Omental fat pad (tissue), 3 donors: ENCODE measurements at regions not wholly inside any gene's neighbourhood (a gene's known extent, or its start where the extent isn't known, plus 50 kb on each side); places are given as distances from the start of the nearest gene placed in this dataset.

ENCODE experiments used
- ATAC-seq: fragments of 150-250 bp; one replicate; pipeline ENCODE4 v1.9.1; 2016; ENCODE audit warnings: mild to moderate bottlenecking, moderate library complexity; ENCODE audit not compliant: low FRiP score
- DNase-seq: peaks from one replicate; pipeline ENCODE4 v3.0.0-alpha.2; 2019; ENCODE audit warnings: low spot score
- TF ChIP-seq, protein P1 (sequence below), 3 donors: fragments of 450-650 bp; IDR thresholded peaks; one replicate each; pipeline ENCODE4 v1.5.1; 2016 to 2017; ENCODE audit warnings: antibody characterized with exemption in 3 of 3, mild to moderate bottlenecking in 3 of 3, moderate library complexity in 2 of 3

DNA sequence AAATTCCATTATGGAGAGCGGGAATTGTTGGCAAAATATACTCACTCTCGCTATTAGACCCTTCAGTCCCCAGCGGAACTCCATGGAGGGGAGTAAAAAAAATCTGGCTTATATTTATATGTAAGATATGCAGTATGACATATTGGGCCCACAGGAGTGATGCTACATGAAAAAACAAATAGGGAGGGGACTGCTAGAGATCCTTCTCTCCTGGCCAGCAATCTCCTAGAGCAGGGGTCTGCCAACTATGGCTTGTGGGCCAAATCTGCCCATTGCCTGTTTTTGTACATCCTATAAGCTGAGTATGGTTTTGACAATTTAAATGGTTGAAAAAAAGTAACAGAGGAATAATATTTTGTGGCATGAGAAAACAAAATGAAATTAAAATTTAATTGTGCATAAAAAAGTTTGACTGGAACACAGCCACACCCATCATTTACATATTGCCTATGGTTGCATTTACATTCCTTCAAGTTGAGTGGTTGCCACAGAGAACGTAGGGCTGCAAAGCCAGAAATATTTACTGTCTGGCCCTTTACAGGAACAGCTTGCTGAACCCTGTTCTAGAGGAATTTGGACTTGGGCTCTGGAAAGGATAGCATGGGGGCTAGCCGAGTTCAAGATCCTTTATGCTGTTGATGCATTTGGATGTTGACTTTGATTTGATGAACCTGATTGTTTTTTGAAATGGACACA lies 197.3 kb upstream of the CLINT1 start:
- TF ChIP-seq, protein P1, sequence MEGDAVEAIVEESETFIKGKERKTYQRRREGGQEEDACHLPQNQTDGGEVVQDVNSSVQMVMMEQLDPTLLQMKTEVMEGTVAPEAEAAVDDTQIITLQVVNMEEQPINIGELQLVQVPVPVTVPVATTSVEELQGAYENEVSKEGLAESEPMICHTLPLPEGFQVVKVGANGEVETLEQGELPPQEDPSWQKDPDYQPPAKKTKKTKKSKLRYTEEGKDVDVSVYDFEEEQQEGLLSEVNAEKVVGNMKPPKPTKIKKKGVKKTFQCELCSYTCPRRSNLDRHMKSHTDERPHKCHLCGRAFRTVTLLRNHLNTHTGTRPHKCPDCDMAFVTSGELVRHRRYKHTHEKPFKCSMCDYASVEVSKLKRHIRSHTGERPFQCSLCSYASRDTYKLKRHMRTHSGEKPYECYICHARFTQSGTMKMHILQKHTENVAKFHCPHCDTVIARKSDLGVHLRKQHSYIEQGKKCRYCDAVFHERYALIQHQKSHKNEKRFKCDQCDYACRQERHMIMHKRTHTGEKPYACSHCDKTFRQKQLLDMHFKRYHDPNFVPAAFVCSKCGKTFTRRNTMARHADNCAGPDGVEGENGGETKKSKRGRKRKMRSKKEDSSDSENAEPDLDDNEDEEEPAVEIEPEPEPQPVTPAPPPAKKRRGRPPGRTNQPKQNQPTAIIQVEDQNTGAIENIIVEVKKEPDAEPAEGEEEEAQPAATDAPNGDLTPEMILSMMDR (IDR thresholded peaks at IDR 0.05) = no peak
- ATAC-seq (no peak), DNase-seq (no peak)

DNA sequence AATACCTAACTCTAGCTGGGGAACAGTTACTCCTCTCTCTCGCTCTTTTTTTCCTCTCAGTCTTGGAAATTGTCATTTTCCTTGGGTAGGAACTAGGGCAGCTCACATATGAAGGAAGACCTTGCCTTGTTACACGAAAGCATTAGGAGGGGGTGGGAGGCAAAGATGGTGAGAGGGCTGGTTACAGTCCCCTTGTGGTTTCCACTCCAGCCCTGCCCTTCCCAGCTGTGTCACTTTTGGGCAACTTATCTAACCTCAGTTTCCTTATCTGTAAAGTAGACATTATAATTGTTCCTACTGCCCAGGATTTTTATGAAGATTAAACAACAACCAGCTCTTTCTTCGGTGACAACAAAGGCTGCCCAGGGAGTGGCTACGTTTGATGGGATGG lies 196.2 kb upstream of the CLINT1 start:
- DNase-seq (no peak), ATAC-seq (no peak)
- TF ChIP-seq, protein P1 (IDR thresholded peaks at IDR 0.05) = no peak

GRCh38 chr5:158054223-158055110 lies 195.5 kb upstream of the CLINT1 start:
- no peak for DNase-seq
- ATAC-seq = no peak
- TF ChIP-seq, protein P1 (IDR thresholded peaks at IDR 0.05) = no peak

DNA sequence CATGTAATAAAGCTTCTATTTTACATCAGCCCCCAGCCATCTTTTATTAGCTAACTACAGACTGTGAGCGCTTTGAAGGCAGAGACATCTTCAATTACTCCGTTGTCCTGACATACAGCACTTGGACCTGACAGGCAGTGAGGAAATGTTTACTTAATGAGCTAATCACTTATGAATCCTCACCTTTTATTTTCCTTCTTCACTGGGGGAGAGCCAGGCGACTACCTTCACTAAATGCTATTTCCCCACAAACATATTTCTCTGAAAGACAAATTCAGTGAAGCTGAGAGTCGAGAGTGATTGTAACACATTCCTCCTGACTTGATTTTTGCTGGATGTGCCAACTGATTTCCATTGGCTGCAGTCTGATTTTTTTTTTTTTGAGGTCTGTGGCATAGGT lies 192.1 kb upstream of the CLINT1 start:
- DNase-seq (no peak), ATAC-seq (peak; percentile 62)
- TF ChIP-seq, protein P1 (IDR thresholded peaks at IDR 0.05) = no peak

GRCh38 chr5:158050421-158050820 lies 191.5 kb upstream of the CLINT1 start:
- DNase-seq = no peak
- TF ChIP-seq, protein P1 (IDR thresholded peaks at IDR 0.05) = no peak
- peak; percentile 34 for ATAC-seq

- no peak for DNase-seq
- no peak for ATAC-seq
Measured at GRCh38 chr5:158049459-158049858, 190.5 kb upstream of the CLINT1 start.

More at GRCh38 chr5:158049459-158049858, 190.5 kb upstream of the CLINT1 start:
- TF ChIP-seq, protein P1 (IDR thresholded peaks at IDR 0.05) = no peak
